Keratinocyte (primary cell): ENCODE measurements at regions not wholly inside any gene's neighbourhood (a gene's known extent, or its start where the extent isn't known, plus 50 kb on each side); places are given as distances from the start of the nearest gene placed in this dataset.

Source experiments
- DNase-seq: peaks from one replicate; pipeline ENCODE4 v3.0.0-alpha.2; 2011; ENCODE audit warnings: low read depth, missing footprints, low spot score
- FAIRE-seq: peaks from 2 replicates; lab custom pipeline; 2011; peaks lifted over from hg19 to GRCh38; lab: Jason Lieb, UNC
- H2AFZ ChIP-seq: 2 replicates; pipeline ENCODE4 v1.6.0; 2012; ENCODE audit warnings: low read length, control low read depth, inconsistent platforms; ENCODE audit not compliant: control insufficient read depth
- H3K27ac ChIP-seq: 2 replicates; pipeline ENCODE4 v1.5.1; 2011; ENCODE audit warnings: low read length; ENCODE audit not compliant: control insufficient read depth, insufficient read depth
- H3K27me3 ChIP-seq: 3 replicates; pipeline ENCODE4 v1.6.0; 2011; ENCODE audit warnings: low read length; ENCODE audit not compliant: control insufficient read depth, insufficient read depth; ENCODE audit errors: extremely low read depth
- H3K36me3 ChIP-seq, 2 experiments: 2 replicates in 1 of 2; 3 replicates in 1 of 2; pipeline ENCODE4 v1.5.1; 2011; ENCODE audit warnings: low read length in 2 of 2, mild to moderate bottlenecking in 1 of 2; ENCODE audit not compliant: control insufficient read depth in 2 of 2, insufficient read depth in 2 of 2; ENCODE audit errors: extremely low read depth in 1 of 2
- H3K4me1 ChIP-seq: 3 replicates; pipeline ENCODE4 v1.5.1; 2011; ENCODE audit warnings: low read length; ENCODE audit not compliant: control insufficient read depth, insufficient read depth; ENCODE audit errors: extremely low read depth
- H3K4me2 ChIP-seq: 3 replicates; pipeline ENCODE4 v1.6.0; 2011; ENCODE audit warnings: low read depth, low read length; ENCODE audit not compliant: control insufficient read depth, insufficient read depth; ENCODE audit errors: extremely low read depth
- H3K4me3 ChIP-seq, 3 experiments: fragments of 200-600 bp in 1 of 3; sonication (generic) in 1 of 3; 2 replicates in 2 of 3; 3 replicates in 1 of 3; pipeline ENCODE4 v1.5.1; 2011 to 2016; ENCODE audit warnings: low read length in 3 of 3, mild to moderate bottlenecking in 3 of 3, control low read depth in 2 of 3, inconsistent platforms in 1 of 3, low read depth in 1 of 3, mixed read lengths in 1 of 3, mixed run types in 1 of 3, moderate library complexity in 1 of 3; ENCODE audit not compliant: control insufficient read depth in 2 of 3, insufficient read depth in 2 of 3; ENCODE audit errors: extremely low read depth in 1 of 3
- H3K79me2 ChIP-seq: 2 replicates; pipeline ENCODE4 v1.6.0; 2012; ENCODE audit warnings: low read length; ENCODE audit not compliant: control insufficient read depth, insufficient read depth
- H3K9ac ChIP-seq: 3 replicates; pipeline ENCODE4 v1.6.0; 2011; ENCODE audit warnings: low read length; ENCODE audit not compliant: control insufficient read depth, insufficient read depth; ENCODE audit errors: extremely low read depth
- H3K9me1 ChIP-seq: 3 replicates; pipeline ENCODE4 v1.6.0; 2011; ENCODE audit warnings: low read length; ENCODE audit not compliant: control insufficient read depth, insufficient read depth; ENCODE audit errors: extremely low read depth
- H3K9me3 ChIP-seq: 2 replicates; pipeline ENCODE4 v1.5.1; 2012; ENCODE audit warnings: low read depth, low read length; ENCODE audit not compliant: control insufficient read depth
- H4K20me1 ChIP-seq: 3 replicates; pipeline ENCODE4 v1.6.0; 2011; ENCODE audit warnings: low read length; ENCODE audit not compliant: control insufficient read depth, insufficient read depth; ENCODE audit errors: extremely low read depth
- CTCF ChIP-seq, 3 experiments: IDR thresholded peaks in 1 of 3; conservative IDR thresholded peaks in 1 of 3; optimal IDR thresholded peaks in 1 of 3; 2 replicates in 2 of 3; 3 replicates in 1 of 3; pipeline versions ENCODE3 to v1.5.1; 2011; ENCODE audit warnings: low read length in 3 of 3, mild to moderate bottlenecking in 3 of 3, moderate library complexity in 2 of 3, control low read depth in 1 of 3, inconsistent platforms in 1 of 3; ENCODE audit not compliant: insufficient read depth in 2 of 3; ENCODE audit errors: extremely low read depth in 1 of 3
- EZH2 ChIP-seq: IDR thresholded peaks from one replicate; pipeline ENCODE4 v1.6.1; 2012; ENCODE audit warnings: inconsistent platforms, mild to moderate bottlenecking, low read length, moderate library complexity
- dilution Hi-C: fragments of 300-500 bp; cut with MboI; formaldehyde crosslinking; loops from one replicate; pipeline ENCODE4 v1.7.0; 2020; ENCODE audit warnings: low sequenced_read_pairs; ENCODE audit not compliant: extremely low pct_ligation_motif_present

- no peak overlapping the region for H2AFZ ChIP-seq
- no peak for TF ChIP-seq CTCF (optimal IDR thresholded peaks at IDR 0.05 in 1 of 3, IDR thresholded peaks at IDR 0.05 in 1 of 3, conservative IDR thresholded peaks at IDR 0.05 in 1 of 3; ENCODE audit: extremely low read depth in 1 of 3, insufficient read depth in 2 of 3, low read length in 3 of 3)
- no peak for TF ChIP-seq EZH2
- no peaks in the 10 kb centered on the region for H3K79me2 ChIP-seq
Observed at GRCh38 chr6:19755181-19755580, 82.0 kb upstream of the ID4 start.

GRCh38 chr6:19757036-19757435 lies 80.1 kb upstream of the ID4 start:
- no peak for DNase-seq
- H3K4me2 ChIP-seq = no peak overlapping the region

More at GRCh38 chr6:19755181-19755580, 82.0 kb upstream of the ID4 start:
- dilution Hi-C loops = no loop called here
- Histone ChIP-seq H3K9ac (no peak overlapping the region), H3K4me1 (peaks cover 23% of the 10 kb centered on the region), H3K9me3 (no peaks in the 10 kb centered on the region), H3K9me1 (no peaks in the 10 kb centered on the region), H4K20me1 (no peaks in the 10 kb centered on the region), H3K4me3 (no peak overlapping the region), H3K27me3 (no peaks in the 10 kb centered on the region), H3K36me3 (no peaks in the 10 kb centered on the region), H3K4me2 (no peak overlapping the region), H3K27ac (no peak overlapping the region)
- DNase-seq (no peak), FAIRE-seq (no peak)

More at GRCh38 chr6:19757036-19757435, 80.1 kb upstream of the ID4 start:
- TF ChIP-seq CTCF (optimal IDR thresholded peaks at IDR 0.05 in 1 of 3, IDR thresholded peaks at IDR 0.05 in 1 of 3, conservative IDR thresholded peaks at IDR 0.05 in 1 of 3; ENCODE audit: extremely low read depth in 1 of 3, insufficient read depth in 2 of 3, low read length in 3 of 3) (no peak), EZH2 (no peak)
- dilution Hi-C loops = no loop called here
- Histone ChIP-seq H3K36me3 (no peaks in the 10 kb centered on the region), H3K27ac (no peak overlapping the region), H2AFZ (no peak overlapping the region), H4K20me1 (no peaks in the 10 kb centered on the region), H3K4me1 (peaks cover 23% of the 10 kb centered on the region), H3K9ac (no peak overlapping the region), H3K4me3 (no peak overlapping the region), H3K79me2 (no peaks in the 10 kb centered on the region), H3K9me3 (no peaks in the 10 kb centered on the region), H3K27me3 (no peaks in the 10 kb centered on the region), H3K9me1 (no peaks in the 10 kb centered on the region)
- no peak for FAIRE-seq
